Coronary artery (tissue), 2 donors: ENCODE measurements at regions not wholly inside any gene's neighbourhood (a gene's known extent, or its start where the extent isn't known, plus 50 kb on each side); places are given as distances from the start of the nearest gene placed in this dataset.
"Not testable (repeated sequence)": the region's sequence is repeated elsewhere in the genome, so short reads cannot be mapped to it uniquely, and the experiment has no call there.

Experiments used
- DNase-seq: peaks from one replicate; pipeline ENCODE4 v3.0.0-alpha.2; 2017; ENCODE audit warnings: low spot score
- H3K27ac ChIP-seq, 2 donors: fragments of 200-600 bp; sonication (generic); one replicate each; pipeline ENCODE4 v1.5.1; 2016 to 2019
- H3K4me3 ChIP-seq: fragments of 200-600 bp; sonication (generic); 2 replicates; pipeline ENCODE4 v1.5.1; 2016; ENCODE audit warnings: mild to moderate bottlenecking, moderate library complexity
- TF ChIP-seq, protein P1 (sequence below): fragments of 200-600 bp; sonication (generic); IDR thresholded peaks from one replicate; pipeline ENCODE4 v1.5.1; 2019; ENCODE audit warnings: antibody characterized with exemption

GRCh38 chr6:97978855-97979271 is 695.8 kb upstream of the MMS22L start:
- no peak overlapping the region for H3K4me3 ChIP-seq
- TF ChIP-seq, protein P1, sequence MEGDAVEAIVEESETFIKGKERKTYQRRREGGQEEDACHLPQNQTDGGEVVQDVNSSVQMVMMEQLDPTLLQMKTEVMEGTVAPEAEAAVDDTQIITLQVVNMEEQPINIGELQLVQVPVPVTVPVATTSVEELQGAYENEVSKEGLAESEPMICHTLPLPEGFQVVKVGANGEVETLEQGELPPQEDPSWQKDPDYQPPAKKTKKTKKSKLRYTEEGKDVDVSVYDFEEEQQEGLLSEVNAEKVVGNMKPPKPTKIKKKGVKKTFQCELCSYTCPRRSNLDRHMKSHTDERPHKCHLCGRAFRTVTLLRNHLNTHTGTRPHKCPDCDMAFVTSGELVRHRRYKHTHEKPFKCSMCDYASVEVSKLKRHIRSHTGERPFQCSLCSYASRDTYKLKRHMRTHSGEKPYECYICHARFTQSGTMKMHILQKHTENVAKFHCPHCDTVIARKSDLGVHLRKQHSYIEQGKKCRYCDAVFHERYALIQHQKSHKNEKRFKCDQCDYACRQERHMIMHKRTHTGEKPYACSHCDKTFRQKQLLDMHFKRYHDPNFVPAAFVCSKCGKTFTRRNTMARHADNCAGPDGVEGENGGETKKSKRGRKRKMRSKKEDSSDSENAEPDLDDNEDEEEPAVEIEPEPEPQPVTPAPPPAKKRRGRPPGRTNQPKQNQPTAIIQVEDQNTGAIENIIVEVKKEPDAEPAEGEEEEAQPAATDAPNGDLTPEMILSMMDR, result no peak
- H3K27ac ChIP-seq, result no peak overlapping the region
- no peak for DNase-seq

GRCh38 chr6:97979285-97979684 is 696.3 kb upstream of the MMS22L start:
- not testable (repeated sequence) for DNase-seq, H3K27ac ChIP-seq, H3K4me3 ChIP-seq

DNA sequence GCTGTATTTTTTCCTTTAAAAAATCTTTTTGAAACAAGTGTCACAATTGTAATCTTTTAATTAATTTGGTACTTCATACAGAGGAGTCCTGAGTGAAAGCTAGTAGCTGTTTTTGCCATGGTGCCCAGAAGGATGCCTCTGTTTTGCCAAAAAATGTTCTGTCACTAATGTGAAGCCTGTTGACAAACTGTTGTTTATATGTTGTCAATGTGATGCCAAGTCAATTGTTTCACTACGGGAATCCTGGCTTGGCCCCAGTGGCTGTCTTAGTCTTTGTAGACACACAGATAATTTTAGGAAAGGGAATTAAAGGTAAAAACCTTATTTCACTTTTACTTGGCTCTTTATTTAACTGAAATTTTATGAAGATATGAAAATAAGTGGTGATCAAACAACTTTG is 706.4 kb upstream of the MMS22L start:
- Histone ChIP-seq H3K27ac (no peak overlapping the region), H3K4me3 (no peak overlapping the region)
- TF ChIP-seq, protein P1, result no peak
- no peak for DNase-seq

- TF ChIP-seq, protein P1, result no peak
- no peak for DNase-seq
These were observed 712.1 kb upstream of the MMS22L start for GRCh38 chr6:97995158-97995557.

GRCh38 chr6:98002678-98003077 is 719.7 kb upstream of the MMS22L start:
- TF ChIP-seq, protein P1, result no peak
- no peak overlapping the region for H3K4me3 ChIP-seq
- no peak for DNase-seq
- H3K27ac ChIP-seq, result no peak overlapping the region

More at GRCh38 chr6:97995158-97995557, 712.1 kb upstream of the MMS22L start:
- no peak overlapping the region for H3K27ac ChIP-seq
- no peak overlapping the region for H3K4me3 ChIP-seq

GRCh38 chr6:98014442-98015201 is 731.6 kb upstream of the MMS22L start:
- no peak for DNase-seq
- TF ChIP-seq, protein P1, result no peak
- no peak overlapping the region for H3K4me3 ChIP-seq
- H3K27ac ChIP-seq, result no peak overlapping the region

GRCh38 chr6:98016565-98016964 is 733.5 kb upstream of the MMS22L start:
- no peak for DNase-seq
- TF ChIP-seq, protein P1, result no peak
- no peak overlapping the region for H3K4me3 ChIP-seq

More at GRCh38 chr6:98016565-98016964, 733.5 kb upstream of the MMS22L start:
- H3K27ac ChIP-seq, result no peak overlapping the region
